ENCODE measurements at regions not wholly inside any gene's neighbourhood (a gene's known extent, or its start where the extent isn't known, plus 50 kb on each side); places are given as distances from the start of the nearest gene placed in this dataset.

DNA sequence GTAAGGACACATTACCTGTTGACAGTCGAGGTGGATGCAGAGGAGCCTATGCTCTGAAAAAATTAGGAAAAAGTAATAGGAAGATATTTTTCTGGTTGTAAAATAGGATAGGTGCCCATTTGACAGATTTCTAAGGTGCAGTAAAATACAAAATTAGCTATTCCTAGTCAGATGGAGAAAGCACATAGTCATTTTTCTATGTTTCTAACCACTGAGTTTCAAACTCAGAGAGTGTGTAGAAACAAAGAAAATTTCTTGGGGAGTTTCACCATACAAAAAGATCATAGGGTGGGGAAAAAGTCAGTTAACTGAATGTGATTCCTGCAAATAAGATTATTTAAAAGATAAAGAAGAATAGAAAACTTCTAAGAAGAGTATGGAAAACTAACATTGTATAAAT is 666.9 kb downstream of the KCNT2 start:
- TF ChIP-seq RAD21 (CRISPR knock-in tag; conservative IDR thresholded peaks at IDR 0.05 in 1 of 2, IDR thresholded peaks at IDR 0.05 in 1 of 2), result no peak
- no peak for TF ChIP-seq EGR1 (conservative IDR thresholded peaks at IDR 0.05)
- TF ChIP-seq, protein P1, sequence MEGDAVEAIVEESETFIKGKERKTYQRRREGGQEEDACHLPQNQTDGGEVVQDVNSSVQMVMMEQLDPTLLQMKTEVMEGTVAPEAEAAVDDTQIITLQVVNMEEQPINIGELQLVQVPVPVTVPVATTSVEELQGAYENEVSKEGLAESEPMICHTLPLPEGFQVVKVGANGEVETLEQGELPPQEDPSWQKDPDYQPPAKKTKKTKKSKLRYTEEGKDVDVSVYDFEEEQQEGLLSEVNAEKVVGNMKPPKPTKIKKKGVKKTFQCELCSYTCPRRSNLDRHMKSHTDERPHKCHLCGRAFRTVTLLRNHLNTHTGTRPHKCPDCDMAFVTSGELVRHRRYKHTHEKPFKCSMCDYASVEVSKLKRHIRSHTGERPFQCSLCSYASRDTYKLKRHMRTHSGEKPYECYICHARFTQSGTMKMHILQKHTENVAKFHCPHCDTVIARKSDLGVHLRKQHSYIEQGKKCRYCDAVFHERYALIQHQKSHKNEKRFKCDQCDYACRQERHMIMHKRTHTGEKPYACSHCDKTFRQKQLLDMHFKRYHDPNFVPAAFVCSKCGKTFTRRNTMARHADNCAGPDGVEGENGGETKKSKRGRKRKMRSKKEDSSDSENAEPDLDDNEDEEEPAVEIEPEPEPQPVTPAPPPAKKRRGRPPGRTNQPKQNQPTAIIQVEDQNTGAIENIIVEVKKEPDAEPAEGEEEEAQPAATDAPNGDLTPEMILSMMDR (IDR thresholded peaks at IDR 0.05 in 2 of 3, conservative IDR thresholded peaks at IDR 0.05 in 1 of 3; ENCODE audit: insufficient read depth in 2 of 3, low read depth in 1 of 3, low read length in 3 of 3), result no peak
- TF ChIP-seq SMC3 (conservative IDR thresholded peaks at IDR 0.05; ENCODE audit: insufficient read depth, low read depth, low read length), result no peak
- TF ChIP-seq, protein P2, sequence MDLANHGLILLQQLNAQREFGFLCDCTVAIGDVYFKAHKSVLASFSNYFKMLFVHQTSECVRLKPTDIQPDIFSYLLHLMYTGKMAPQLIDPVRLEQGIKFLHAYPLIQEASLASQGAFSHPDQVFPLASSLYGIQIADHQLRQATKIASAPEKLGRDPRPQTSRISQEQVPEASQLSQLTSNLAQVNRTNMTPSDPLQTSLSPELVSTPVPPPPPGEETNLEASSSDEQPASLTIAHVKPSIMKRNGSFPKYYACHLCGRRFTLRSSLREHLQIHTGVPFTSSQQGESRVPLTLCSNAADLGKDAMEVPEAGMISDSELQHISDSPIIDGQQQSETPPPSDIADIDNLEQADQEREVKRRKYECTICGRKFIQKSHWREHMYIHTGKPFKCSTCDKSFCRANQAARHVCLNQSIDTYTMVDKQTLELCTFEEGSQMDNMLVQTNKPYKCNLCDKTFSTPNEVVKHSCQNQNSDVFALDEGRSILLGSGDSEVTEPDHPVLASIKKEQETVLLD (IDR thresholded peaks at IDR 0.05), result no peak
- TF ChIP-seq RFX7 (CRISPR knock-in tag; IDR thresholded peaks at IDR 0.05), result no peak
- TF ChIP-seq, protein P3, sequence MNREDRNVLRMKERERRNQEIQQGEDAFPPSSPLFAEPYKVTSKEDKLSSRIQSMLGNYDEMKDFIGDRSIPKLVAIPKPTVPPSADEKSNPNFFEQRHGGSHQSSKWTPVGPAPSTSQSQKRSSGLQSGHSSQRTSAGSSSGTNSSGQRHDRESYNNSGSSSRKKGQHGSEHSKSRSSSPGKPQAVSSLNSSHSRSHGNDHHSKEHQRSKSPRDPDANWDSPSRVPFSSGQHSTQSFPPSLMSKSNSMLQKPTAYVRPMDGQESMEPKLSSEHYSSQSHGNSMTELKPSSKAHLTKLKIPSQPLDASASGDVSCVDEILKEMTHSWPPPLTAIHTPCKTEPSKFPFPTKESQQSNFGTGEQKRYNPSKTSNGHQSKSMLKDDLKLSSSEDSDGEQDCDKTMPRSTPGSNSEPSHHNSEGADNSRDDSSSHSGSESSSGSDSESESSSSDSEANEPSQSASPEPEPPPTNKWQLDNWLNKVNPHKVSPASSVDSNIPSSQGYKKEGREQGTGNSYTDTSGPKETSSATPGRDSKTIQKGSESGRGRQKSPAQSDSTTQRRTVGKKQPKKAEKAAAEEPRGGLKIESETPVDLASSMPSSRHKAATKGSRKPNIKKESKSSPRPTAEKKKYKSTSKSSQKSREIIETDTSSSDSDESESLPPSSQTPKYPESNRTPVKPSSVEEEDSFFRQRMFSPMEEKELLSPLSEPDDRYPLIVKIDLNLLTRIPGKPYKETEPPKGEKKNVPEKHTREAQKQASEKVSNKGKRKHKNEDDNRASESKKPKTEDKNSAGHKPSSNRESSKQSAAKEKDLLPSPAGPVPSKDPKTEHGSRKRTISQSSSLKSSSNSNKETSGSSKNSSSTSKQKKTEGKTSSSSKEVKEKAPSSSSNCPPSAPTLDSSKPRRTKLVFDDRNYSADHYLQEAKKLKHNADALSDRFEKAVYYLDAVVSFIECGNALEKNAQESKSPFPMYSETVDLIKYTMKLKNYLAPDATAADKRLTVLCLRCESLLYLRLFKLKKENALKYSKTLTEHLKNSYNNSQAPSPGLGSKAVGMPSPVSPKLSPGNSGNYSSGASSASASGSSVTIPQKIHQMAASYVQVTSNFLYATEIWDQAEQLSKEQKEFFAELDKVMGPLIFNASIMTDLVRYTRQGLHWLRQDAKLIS (CRISPR knock-in tag; IDR thresholded peaks at IDR 0.05), result no peak
- TF ChIP-seq, protein P4, sequence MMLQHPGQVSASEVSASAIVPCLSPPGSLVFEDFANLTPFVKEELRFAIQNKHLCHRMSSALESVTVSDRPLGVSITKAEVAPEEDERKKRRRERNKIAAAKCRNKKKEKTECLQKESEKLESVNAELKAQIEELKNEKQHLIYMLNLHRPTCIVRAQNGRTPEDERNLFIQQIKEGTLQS (IDR thresholded peaks at IDR 0.05), result no peak
- TF ChIP-seq, protein P4 (CRISPR knock-in tag; conservative IDR thresholded peaks at IDR 0.05), result no peak
- no peak for TF ChIP-seq ZNF408 (CRISPR knock-in tag; IDR thresholded peaks at IDR 0.05; ENCODE audit: low read depth)
- TF ChIP-seq, protein P5, sequence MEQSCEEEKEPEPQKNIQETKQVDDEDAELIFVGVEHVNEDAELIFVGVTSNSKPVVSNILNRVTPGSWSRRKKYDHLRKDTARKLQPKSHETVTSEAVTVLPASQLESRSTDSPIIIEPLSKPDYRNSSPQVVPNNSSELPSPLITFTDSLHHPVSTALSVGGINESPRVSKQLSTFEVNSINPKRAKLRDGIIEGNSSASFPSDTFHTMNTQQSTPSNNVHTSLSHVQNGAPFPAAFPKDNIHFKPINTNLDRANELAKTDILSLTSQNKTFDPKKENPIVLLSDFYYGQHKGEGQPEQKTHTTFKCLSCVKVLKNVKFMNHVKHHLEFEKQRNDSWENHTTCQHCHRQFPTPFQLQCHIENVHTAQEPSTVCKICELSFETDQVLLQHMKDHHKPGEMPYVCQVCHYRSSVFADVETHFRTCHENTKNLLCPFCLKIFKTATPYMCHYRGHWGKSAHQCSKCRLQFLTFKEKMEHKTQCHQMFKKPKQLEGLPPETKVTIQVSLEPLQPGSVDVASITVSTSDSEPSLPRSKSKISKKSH (CRISPR knock-in tag; IDR thresholded peaks at IDR 0.05), result no peak
- no peak for TF ChIP-seq ZNF347 (CRISPR knock-in tag; IDR thresholded peaks at IDR 0.05; ENCODE audit: low read depth)
- no peak for TF ChIP-seq SP2 (IDR thresholded peaks at IDR 0.05; ENCODE audit: extremely low read depth, low read depth, low read length, poor library complexity, severe bottlenecking)
- no peak for TF ChIP-seq SRSF7 (optimal IDR thresholded peaks at IDR 0.05; ENCODE audit: low read depth, low read length)
- no peak for TF ChIP-seq ZNF184 (CRISPR knock-in tag; IDR thresholded peaks at IDR 0.05)

Measured in K562 (cell line).